SK-N-SH (cell line): ENCODE measurements at regions not wholly inside any gene's neighbourhood (a gene's known extent, or its start where the extent isn't known, plus 50 kb on each side); places are given as distances from the start of the nearest gene placed in this dataset.
A peak's percentile ranks its signal among the peaks of the same experiment; 100 is the strongest.

Experiments used
- CTCF ChIA-PET: fragments of 300-600, 350-600 bp; formaldehyde crosslinking; extraction: SDS; loops from one replicate; lab custom pipeline; 2021; lab: Yijun Ruan, JAX
- POLR2A ChIA-PET: fragments of 350-600 bp; sonication (Branson Sonifier 250); formaldehyde crosslinking; extraction: SDS; loops from one replicate; lab custom pipeline; 2020; ENCODE audit warnings: antibody characterized with exemption, inconsistent platforms; lab: Yijun Ruan, JAX
- DNase-seq: peaks from one replicate; pipeline ENCODE4 v3.0.0; 2012
- H2AFZ ChIP-seq: fragments of 200-600 bp; sonication (generic); 2 replicates; pipeline ENCODE4 v1.8.1; 2016; ENCODE audit warnings: antibody characterized with exemption, mild to moderate bottlenecking, low read depth
- H3F3A ChIP-seq: fragments of 200-600 bp; sonication (generic); replicated peaks from 2 replicates; pipeline ENCODE3; 2016; ENCODE audit warnings: antibody characterized with exemption, mild to moderate bottlenecking; ENCODE audit not compliant: insufficient read depth
- H3K27ac ChIP-seq, 2 experiments: fragments of 200-500 bp in 1 of 2; fragments of 200-600 bp in 1 of 2; sonication (Bioruptor generic) in 1 of 2; sonication (generic), shearing (Covaris generic) in 1 of 2; 2 replicates each; pipeline versions ENCODE4 v1.5.1 to v1.6.1; 2014 to 2016; ENCODE audit warnings: low read depth in 2 of 2, inconsistent platforms in 1 of 2, low read length in 1 of 2, mild to moderate bottlenecking in 1 of 2, mixed read lengths in 1 of 2
- H3K27me3 ChIP-seq: fragments of 200-600 bp; sonication (generic), shearing (Covaris generic); 2 replicates; pipeline ENCODE4 v1.6.1; 2016; ENCODE audit warnings: mixed run types; ENCODE audit not compliant: insufficient read depth
- H3K36me3 ChIP-seq, 2 experiments: fragments of 200-500 bp in 1 of 2; fragments of 200-600 bp in 1 of 2; sonication (Bioruptor generic) in 1 of 2; sonication (generic) in 1 of 2; replicated peaks in 1 of 2; 2 replicates each; pipeline versions ENCODE3 to v1.5.1; 2014 to 2016; ENCODE audit warnings: low read length in 1 of 2, mild to moderate bottlenecking in 1 of 2; ENCODE audit not compliant: insufficient read depth in 2 of 2, control insufficient read depth in 1 of 2
- H3K4me1 ChIP-seq, 2 experiments: fragments of 200-500 bp in 1 of 2; fragments of 200-600 bp in 1 of 2; sonication (Bioruptor generic) in 1 of 2; sonication (generic), shearing (Covaris generic) in 1 of 2; 2 replicates each; pipeline versions ENCODE4 v1.5.1 to v1.6.1; 2014 to 2016; ENCODE audit warnings: low read depth in 1 of 2, low read length in 1 of 2, mixed run types in 1 of 2; ENCODE audit not compliant: insufficient read depth in 2 of 2, control insufficient read depth in 1 of 2
- H3K4me2 ChIP-seq: fragments of 200-600 bp; sonication (generic), shearing (Covaris generic); 2 replicates; pipeline ENCODE4 v1.6.1; 2017; ENCODE audit warnings: mixed run types
- H3K4me3 ChIP-seq, 2 experiments: fragments of 200-500 bp in 1 of 2; fragments of 200-600 bp in 1 of 2; sonication (Bioruptor generic) in 1 of 2; sonication (generic), shearing (Covaris generic) in 1 of 2; 2 replicates each; pipeline versions ENCODE4 v1.5.1 to v1.8.1; 2014 to 2016; ENCODE audit warnings: low read depth in 2 of 2, inconsistent platforms in 1 of 2, low read length in 1 of 2, mild to moderate bottlenecking in 1 of 2, mixed read lengths in 1 of 2, moderate library complexity in 1 of 2
- H3K79me2 ChIP-seq: fragments of 200-600 bp; sonication (generic); 2 replicates; pipeline ENCODE4 v1.8.1; 2017; ENCODE audit warnings: mild to moderate bottlenecking; ENCODE audit not compliant: insufficient read depth
- H3K9ac ChIP-seq: fragments of 200-600 bp; sonication (generic); 2 replicates; pipeline ENCODE4 v1.6.1; 2017; ENCODE audit warnings: mixed run types
- H3K9me2 ChIP-seq: fragments of 200-600 bp; sonication (generic); 2 replicates; pipeline ENCODE4 v1.6.1; 2017; ENCODE audit warnings: mixed run types
- H3K9me3 ChIP-seq: fragments of 200-600 bp; sonication (generic); 2 replicates; pipeline ENCODE4 v1.6.1; 2017; ENCODE audit warnings: mixed run types, mild to moderate bottlenecking, moderate library complexity
- H4K20me1 ChIP-seq: fragments of 200-600 bp; sonication (generic); 2 replicates; pipeline ENCODE4 v1.6.1; 2017; ENCODE audit warnings: mild to moderate bottlenecking, mixed run types; ENCODE audit not compliant: insufficient read depth
- ELF1 ChIP-seq: IDR thresholded peaks from 2 replicates; pipeline ENCODE4 v1.4.0; 2012
- EP300 ChIP-seq, 2 experiments: IDR thresholded peaks; 2 replicates each; pipeline versions ENCODE4 v1.4.0 to v1.6.1; 2012; ENCODE audit warnings: borderline replicate concordance in 1 of 2, low read depth in 1 of 2, low read length in 1 of 2
- FOSL2 ChIP-seq: IDR thresholded peaks from 2 replicates; pipeline ENCODE4 v1.4.0; 2012; ENCODE audit warnings: low read depth, mild to moderate bottlenecking, moderate library complexity, borderline replicate concordance
- GABPA ChIP-seq: IDR thresholded peaks from 2 replicates; pipeline ENCODE4 v1.4.0; 2012; ENCODE audit warnings: low read depth, mild to moderate bottlenecking
- GATA2 ChIP-seq: sonication (generic); formaldehyde crosslinking; IDR thresholded peaks from 2 replicates; pipeline ENCODE4 v1.5.0; 2020; ENCODE audit warnings: mild to moderate bottlenecking, missing genetic modification reagents
- PBX3 ChIP-seq: IDR thresholded peaks from 2 replicates; pipeline ENCODE4; 2012
- POLR2AphosphoS5 ChIP-seq: IDR thresholded peaks from 2 replicates; pipeline ENCODE4 v1.6.1; 2012; ENCODE audit warnings: low read depth, low read length
- RAD21 ChIP-seq: IDR thresholded peaks from 2 replicates; pipeline ENCODE4 v1.6.1; 2012; ENCODE audit warnings: mild to moderate bottlenecking, low read length
- RCOR1 ChIP-seq: fragments of 150-350 bp; IDR thresholded peaks from 2 replicates; pipeline ENCODE4 v1.6.1; 2017; ENCODE audit warnings: antibody characterized with exemption, low read length
- REST ChIP-seq: IDR thresholded peaks from 2 replicates; pipeline ENCODE4 v1.6.1; 2012; ENCODE audit warnings: mild to moderate bottlenecking, low read depth, low read length, moderate library complexity
- SIN3A ChIP-seq: IDR thresholded peaks from 2 replicates; pipeline ENCODE4 v1.6.1; 2012; ENCODE audit warnings: low read depth, mild to moderate bottlenecking, low read length, moderate library complexity, borderline replicate concordance
- SMC3 ChIP-seq: IDR thresholded peaks from 2 replicates; pipeline ENCODE4 v1.6.1; 2012; ENCODE audit warnings: low read depth, low read length, improper control_type of control experiment
- TF ChIP-seq, protein P1 (sequence below): fragments of 150-350 bp; IDR thresholded peaks from 2 replicates; pipeline ENCODE4 v1.6.1; 2017; ENCODE audit warnings: antibody characterized with exemption, low read length, low read depth, borderline replicate concordance

DNA sequence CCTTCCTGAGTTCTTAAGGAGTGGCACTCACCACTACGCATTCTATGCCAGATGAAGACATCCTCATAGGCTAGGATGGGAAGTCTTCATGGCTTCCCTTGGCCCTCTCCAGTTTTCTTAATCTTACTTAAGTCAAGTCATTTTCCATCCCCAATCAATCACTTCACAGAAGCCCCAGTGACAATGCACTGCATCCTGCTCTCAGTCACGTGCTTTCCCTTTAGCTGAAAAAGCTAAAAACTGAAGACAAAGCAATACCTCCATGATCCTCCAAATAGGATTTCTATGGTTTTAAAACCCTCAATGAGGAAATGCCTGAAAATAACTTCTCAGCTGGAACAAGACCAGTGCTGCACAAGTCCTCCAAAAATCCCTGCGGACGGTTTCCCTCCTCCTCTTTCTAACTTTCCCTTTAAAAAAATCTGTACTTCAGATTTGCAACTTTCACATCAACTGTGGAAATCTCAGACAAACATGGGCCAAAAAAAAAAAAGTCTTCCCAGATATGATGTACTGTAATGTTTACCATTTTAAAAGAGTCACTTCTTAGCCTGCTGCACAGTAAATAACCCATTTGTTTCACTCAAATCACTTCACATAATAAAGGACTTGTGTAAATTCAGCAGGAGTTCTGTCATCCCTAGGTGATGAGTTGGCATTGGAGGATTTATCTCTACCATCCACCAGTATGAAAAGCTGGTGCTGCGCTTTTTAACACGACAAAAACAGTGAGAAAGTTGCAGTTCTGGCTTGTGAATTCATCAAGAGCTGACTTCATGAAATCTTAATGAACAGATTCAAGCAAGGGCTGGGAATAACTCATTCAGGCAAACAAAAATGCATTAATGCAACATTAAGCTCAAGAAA lies 590.0 kb upstream of the NOX3 start (continued):
- TF ChIP-seq REST (no peak), GABPA (no peak), SIN3A (no peak), POLR2AphosphoS5 (no peak), PBX3 (no peak), GATA2 (CRISPR knock-in tag) (no peak), ELF1 (no peak), SMC3 (no peak)
- TF ChIP-seq, protein P1, sequence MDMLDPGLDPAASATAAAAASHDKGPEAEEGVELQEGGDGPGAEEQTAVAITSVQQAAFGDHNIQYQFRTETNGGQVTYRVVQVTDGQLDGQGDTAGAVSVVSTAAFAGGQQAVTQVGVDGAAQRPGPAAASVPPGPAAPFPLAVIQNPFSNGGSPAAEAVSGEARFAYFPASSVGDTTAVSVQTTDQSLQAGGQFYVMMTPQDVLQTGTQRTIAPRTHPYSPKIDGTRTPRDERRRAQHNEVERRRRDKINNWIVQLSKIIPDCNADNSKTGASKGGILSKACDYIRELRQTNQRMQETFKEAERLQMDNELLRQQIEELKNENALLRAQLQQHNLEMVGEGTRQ = no peak
- TF ChIP-seq, all 33 proteins: peak for 0

GRCh38 chr6:156033598-156033997 lies 578.0 kb upstream of the NOX3 start:
- POLR2A ChIA-PET = no interaction called here
- no peaks in the 10 kb centered on the region for H3F3A ChIP-seq
- CTCF ChIA-PET = no interaction called here

More at GRCh38 chr6:156033598-156033997, 578.0 kb upstream of the NOX3 start:
- TF ChIP-seq RCOR1 (no peak), SMC3 (no peak), RAD21 (no peak), FOSL2 (no peak), EP300 (IDR thresholded peaks at IDR 0.05; ENCODE audit: borderline replicate concordance in 1 of 2, low read depth in 1 of 2, low read length in 1 of 2) (no peak)
- no peaks in the 10 kb centered on the region for H3K79me2 ChIP-seq
- H4K20me1 ChIP-seq = no peaks in the 10 kb centered on the region
- H3K4me1 ChIP-seq = peaks cover 2 to 16% of the 10 kb centered on the region in 2 experiments; a peak in 3 of 4 replicates
- no peak overlapping the region for H3K4me3 ChIP-seq
- peak; percentile 9 for DNase-seq
- no peaks in the 10 kb centered on the region for H3K36me3 ChIP-seq
- H3K9ac ChIP-seq = no peak overlapping the region
- no peaks in the 10 kb centered on the region for H3K27me3 ChIP-seq
- no peak overlapping the region for H3K4me2 ChIP-seq
- no peak overlapping the region for H2AFZ ChIP-seq
- H3K27ac ChIP-seq = no peak overlapping the region
- H3K9me3 ChIP-seq = 0 out of 2 replicates have a peak, but pooled peaks cover 11% of the 10 kb centered on the region
- no peaks in the 10 kb centered on the region for H3K9me2 ChIP-seq
